ENCODE measurements at regions not wholly inside any gene's neighbourhood (a gene's known extent, or its start where the extent isn't known, plus 50 kb on each side); places are given as distances from the start of the nearest gene placed in this dataset.

GRCh38 chr16:9141813-9142212, 50.4 kb downstream of the HAPSTR1 start:
- Histone ChIP-seq H3K9me3 (ENCODE audit: control insufficient read depth, insufficient read depth, low read length) (no peaks in the 10 kb centered on the region), H3K9ac (ENCODE audit: low read depth, low read length) (no peak overlapping the region), H3K27me3 (ENCODE audit: control insufficient read depth, insufficient read depth, low read length) (no peaks in the 10 kb centered on the region)

GRCh38 chr16:9144106-9144505, 52.7 kb downstream of the HAPSTR1 start:
- Histone ChIP-seq H3K4me1 (ENCODE audit: control insufficient read depth, insufficient read depth, low read length) (peaks cover 20% of the 10 kb centered on the region), H3K4me3 (ENCODE audit: low read depth, low read length) (no peak overlapping the region), H3K27me3 (ENCODE audit: control insufficient read depth, insufficient read depth, low read length) (no peaks in the 10 kb centered on the region), H3K9me3 (ENCODE audit: control insufficient read depth, insufficient read depth, low read length) (no peaks in the 10 kb centered on the region), H3K27ac (ENCODE audit: low read depth, low read length) (no peak overlapping the region), H3K36me3 (ENCODE audit: control insufficient read depth, insufficient read depth, low read length) (no peaks in the 10 kb centered on the region), H3K9ac (ENCODE audit: low read depth, low read length) (no peak overlapping the region)

More at GRCh38 chr16:9141813-9142212, 50.4 kb downstream of the HAPSTR1 start:
- no peaks in the 10 kb centered on the region for H3K36me3 ChIP-seq (ENCODE audit: control insufficient read depth, insufficient read depth, low read length)
- peaks cover 15% of the 10 kb centered on the region; the same call in 1 of the 2 replicates for H3K4me1 ChIP-seq (ENCODE audit: control insufficient read depth, insufficient read depth, low read length)
- H3K27ac ChIP-seq (ENCODE audit: low read depth, low read length): no peak overlapping the region
- no peak overlapping the region for H3K4me3 ChIP-seq (ENCODE audit: low read depth, low read length)

GRCh38 chr16:9148374-9149015, 57.1 kb downstream of the HAPSTR1 start:
- H3K27ac ChIP-seq (ENCODE audit: low read depth, low read length): peak overlapping the region; percentile 31
- no peak overlapping the region for H3K9ac ChIP-seq (ENCODE audit: low read depth, low read length)
- no peaks in the 10 kb centered on the region for H3K27me3 ChIP-seq (ENCODE audit: control insufficient read depth, insufficient read depth, low read length)
- no peaks in the 10 kb centered on the region for H3K9me3 ChIP-seq (ENCODE audit: control insufficient read depth, insufficient read depth, low read length)
- peaks cover 35% of the 10 kb centered on the region for H3K4me1 ChIP-seq (ENCODE audit: control insufficient read depth, insufficient read depth, low read length)
- H3K36me3 ChIP-seq (ENCODE audit: control insufficient read depth, insufficient read depth, low read length): no peaks in the 10 kb centered on the region
- H3K4me3 ChIP-seq (ENCODE audit: low read depth, low read length): no peak overlapping the region

GRCh38 chr16:9151074-9151473, 59.6 kb downstream of the HAPSTR1 start:
- H3K4me3 ChIP-seq (ENCODE audit: low read depth, low read length): no peak overlapping the region
- H3K9ac ChIP-seq (ENCODE audit: low read depth, low read length): no peak overlapping the region
- H3K4me1 ChIP-seq (ENCODE audit: control insufficient read depth, insufficient read depth, low read length): peaks cover 34% of the 10 kb centered on the region
- no peaks in the 10 kb centered on the region for H3K9me3 ChIP-seq (ENCODE audit: control insufficient read depth, insufficient read depth, low read length)
- H3K27me3 ChIP-seq (ENCODE audit: control insufficient read depth, insufficient read depth, low read length): no peaks in the 10 kb centered on the region
- H3K36me3 ChIP-seq (ENCODE audit: control insufficient read depth, insufficient read depth, low read length): no peaks in the 10 kb centered on the region
- no peak overlapping the region for H3K27ac ChIP-seq (ENCODE audit: low read depth, low read length)

GRCh38 chr16:9151597-9151996, 60.2 kb downstream of the HAPSTR1 start:
- Histone ChIP-seq H3K4me1 (ENCODE audit: control insufficient read depth, insufficient read depth, low read length) (peaks cover 32% of the 10 kb centered on the region), H3K9ac (ENCODE audit: low read depth, low read length) (no peak overlapping the region), H3K9me3 (ENCODE audit: control insufficient read depth, insufficient read depth, low read length) (no peaks in the 10 kb centered on the region), H3K27ac (ENCODE audit: low read depth, low read length) (peak overlapping the region; percentile 51), H3K27me3 (ENCODE audit: control insufficient read depth, insufficient read depth, low read length) (no peaks in the 10 kb centered on the region), H3K36me3 (ENCODE audit: control insufficient read depth, insufficient read depth, low read length) (no peaks in the 10 kb centered on the region), H3K4me3 (ENCODE audit: low read depth, low read length) (no peak overlapping the region)

GRCh38 chr16:9152649-9153501, 61.4 kb downstream of the HAPSTR1 start:
- Histone ChIP-seq H3K36me3 (ENCODE audit: control insufficient read depth, insufficient read depth, low read length) (no peaks in the 10 kb centered on the region), H3K9ac (ENCODE audit: low read depth, low read length) (no peak overlapping the region), H3K4me1 (ENCODE audit: control insufficient read depth, insufficient read depth, low read length) (peaks cover 32% of the 10 kb centered on the region), H3K27me3 (ENCODE audit: control insufficient read depth, insufficient read depth, low read length) (no peaks in the 10 kb centered on the region), H3K4me3 (ENCODE audit: low read depth, low read length) (no peak overlapping the region), H3K27ac (ENCODE audit: low read depth, low read length) (no peak overlapping the region), H3K9me3 (ENCODE audit: control insufficient read depth, insufficient read depth, low read length) (no peaks in the 10 kb centered on the region)

GRCh38 chr16:9153502-9153864, 62.0 kb downstream of the HAPSTR1 start:
- peaks cover 29% of the 10 kb centered on the region for H3K4me1 ChIP-seq (ENCODE audit: control insufficient read depth, insufficient read depth, low read length)
- H3K9ac ChIP-seq (ENCODE audit: low read depth, low read length): no peak overlapping the region
- no peak overlapping the region for H3K27ac ChIP-seq (ENCODE audit: low read depth, low read length)
- H3K4me3 ChIP-seq (ENCODE audit: low read depth, low read length): no peak overlapping the region
- no peaks in the 10 kb centered on the region for H3K36me3 ChIP-seq (ENCODE audit: control insufficient read depth, insufficient read depth, low read length)
- no peaks in the 10 kb centered on the region for H3K27me3 ChIP-seq (ENCODE audit: control insufficient read depth, insufficient read depth, low read length)
- no peaks in the 10 kb centered on the region for H3K9me3 ChIP-seq (ENCODE audit: control insufficient read depth, insufficient read depth, low read length)

GRCh38 chr16:9154567-9155410, 63.3 kb downstream of the HAPSTR1 start:
- Histone ChIP-seq H3K4me3 (ENCODE audit: low read depth, low read length) (peak overlapping the region; percentile 32; the same call in 1 of the 2 replicates), H3K27ac (ENCODE audit: low read depth, low read length) (peak overlapping the region; percentile 12), H3K27me3 (ENCODE audit: control insufficient read depth, insufficient read depth, low read length) (no peaks in the 10 kb centered on the region), H3K4me1 (ENCODE audit: control insufficient read depth, insufficient read depth, low read length) (peaks cover 19% of the 10 kb centered on the region; the same call in 1 of the 2 replicates), H3K9ac (ENCODE audit: low read depth, low read length) (no peak overlapping the region), H3K36me3 (ENCODE audit: control insufficient read depth, insufficient read depth, low read length) (no peaks in the 10 kb centered on the region), H3K9me3 (ENCODE audit: control insufficient read depth, insufficient read depth, low read length) (no peaks in the 10 kb centered on the region)

GRCh38 chr16:9155871-9156270, 64.4 kb downstream of the HAPSTR1 start:
- Histone ChIP-seq H3K36me3 (ENCODE audit: control insufficient read depth, insufficient read depth, low read length) (no peaks in the 10 kb centered on the region), H3K4me1 (ENCODE audit: control insufficient read depth, insufficient read depth, low read length) (peaks cover 18% of the 10 kb centered on the region; the same call in 1 of the 2 replicates), H3K9me3 (ENCODE audit: control insufficient read depth, insufficient read depth, low read length) (no peaks in the 10 kb centered on the region), H3K4me3 (ENCODE audit: low read depth, low read length) (no peak overlapping the region), H3K9ac (ENCODE audit: low read depth, low read length) (no peak overlapping the region), H3K27ac (ENCODE audit: low read depth, low read length) (no peak overlapping the region), H3K27me3 (ENCODE audit: control insufficient read depth, insufficient read depth, low read length) (no peaks in the 10 kb centered on the region)

GRCh38 chr16:9159839-9160550, 68.6 kb downstream of the HAPSTR1 start:
- Histone ChIP-seq H3K4me3 (ENCODE audit: low read depth, low read length) (no peak overlapping the region), H3K36me3 (ENCODE audit: control insufficient read depth, insufficient read depth, low read length) (no peaks in the 10 kb centered on the region), H3K27ac (ENCODE audit: low read depth, low read length) (no peak overlapping the region), H3K4me1 (ENCODE audit: control insufficient read depth, insufficient read depth, low read length) (peaks cover 3% of the 10 kb centered on the region; the same call in 1 of the 2 replicates), H3K9ac (ENCODE audit: low read depth, low read length) (no peak overlapping the region), H3K27me3 (ENCODE audit: control insufficient read depth, insufficient read depth, low read length) (no peaks in the 10 kb centered on the region), H3K9me3 (ENCODE audit: control insufficient read depth, insufficient read depth, low read length) (no peaks in the 10 kb centered on the region)
